ENCODE measurements at regions not wholly inside any gene's neighbourhood (a gene's known extent, or its start where the extent isn't known, plus 50 kb on each side); places are given as distances from the start of the nearest gene placed in this dataset.

DNA sequence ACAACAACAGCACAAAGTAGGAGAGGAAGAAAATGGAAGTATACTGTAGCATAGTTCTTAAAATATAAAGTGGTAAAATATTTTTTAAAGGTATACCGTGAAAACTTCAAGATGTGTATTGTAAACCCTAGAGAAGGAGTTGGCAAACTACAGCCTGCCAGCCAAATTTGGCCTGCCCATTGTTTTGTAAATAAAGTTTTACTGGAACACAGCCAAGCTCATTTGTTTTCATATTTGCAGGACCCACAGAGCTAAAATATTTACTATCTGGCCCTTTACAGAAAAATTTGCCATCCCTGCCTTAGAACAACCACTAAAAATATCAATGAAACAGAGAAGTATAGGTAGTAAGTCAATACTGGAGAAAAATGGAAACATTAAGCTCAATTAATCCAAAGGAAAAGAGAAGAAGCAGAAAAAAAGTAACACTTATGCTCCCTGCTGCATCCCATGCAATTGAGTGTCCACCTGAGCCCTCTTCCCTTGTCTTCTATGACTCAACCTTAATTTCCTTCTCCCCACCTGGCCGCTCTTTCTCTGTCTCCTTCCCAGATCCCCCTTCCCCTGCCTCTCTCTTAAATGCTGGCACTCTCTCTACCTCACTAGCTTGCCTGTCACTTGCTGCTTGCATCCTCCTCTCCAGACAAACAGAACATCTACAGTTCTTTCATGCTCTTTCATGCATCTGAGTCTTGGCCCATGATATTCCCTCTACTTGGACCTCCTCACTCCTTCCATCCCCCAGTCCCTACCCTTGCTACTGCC, 50.6 kb upstream of the FER start:
- dilution Hi-C loops (cut with MboI; ENCODE audit: extremely low pct_ligation_motif_present, low sequenced_read_pairs) (no loop called here), intact Hi-C loops (cut with micrococcal nuclease) (no loop called here)
- CTCF ChIA-PET, result interaction anchor here (0.5 to 1.3 kb wide), 4 partner anchors 11 to 911 kb away, joined by 3 to 6 read pairs (median 4); no protein-coding TSS in a partner anchor
- Histone ChIP-seq H3K4me1 (ENCODE audit: control insufficient read depth, extremely low read depth, insufficient read depth, low read length) (no peaks in the 10 kb centered on the region), H3K9ac (replicated peaks; ENCODE audit: extremely low read depth, insufficient read depth, low read length) (no peak overlapping the region), H2AFZ (ENCODE audit: low read depth, low read length) (no peak overlapping the region), H3K4me2 (ENCODE audit: insufficient read depth, low read length) (no peak overlapping the region), H3K4me3 (replicated peaks in 1 of 3; ENCODE audit: insufficient read depth in 1 of 3, low read depth in 1 of 3, low read length in 3 of 3) (no peak overlapping the region), H3K9me3 (replicated peaks; ENCODE audit: control insufficient read depth, insufficient read depth, low read length) (no peaks in the 10 kb centered on the region), H3K36me3 (ENCODE audit: control insufficient read depth in 2 of 2, extremely low read depth in 1 of 2, insufficient read depth in 2 of 2, low read length in 2 of 2) (no peaks in the 10 kb centered on the region), H3K9me1 (replicated peaks; ENCODE audit: control insufficient read depth, extremely low read depth, insufficient read depth, low read length) (no peaks in the 10 kb centered on the region), H3K79me2 (ENCODE audit: control insufficient read depth, insufficient read depth, low read length) (no peaks in the 10 kb centered on the region), H3K27me3 (ENCODE audit: control insufficient read depth in 2 of 2, insufficient read depth in 2 of 2, low read length in 2 of 2) (no peaks in the 10 kb centered on the region), H4K20me1 (replicated peaks; ENCODE audit: control insufficient read depth, extremely low read depth, insufficient read depth, low read length) (no peaks in the 10 kb centered on the region), H3K27ac (ENCODE audit: insufficient read depth, low read depth, low read length) (no peak overlapping the region)
- FAIRE-seq (no peak), DNase-seq (ENCODE audit: low read depth, low spot score) (no peak)
- TF ChIP-seq, protein P1, sequence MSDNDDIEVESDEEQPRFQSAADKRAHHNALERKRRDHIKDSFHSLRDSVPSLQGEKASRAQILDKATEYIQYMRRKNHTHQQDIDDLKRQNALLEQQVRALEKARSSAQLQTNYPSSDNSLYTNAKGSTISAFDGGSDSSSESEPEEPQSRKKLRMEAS (IDR thresholded peaks at IDR 0.05; ENCODE audit: insufficient read depth, insufficient read length), result no peak
- no peak for TF ChIP-seq JUN (IDR thresholded peaks at IDR 0.05; ENCODE audit: borderline replicate concordance, insufficient read depth, insufficient read length, low read depth)
- TF ChIP-seq, protein P2, sequence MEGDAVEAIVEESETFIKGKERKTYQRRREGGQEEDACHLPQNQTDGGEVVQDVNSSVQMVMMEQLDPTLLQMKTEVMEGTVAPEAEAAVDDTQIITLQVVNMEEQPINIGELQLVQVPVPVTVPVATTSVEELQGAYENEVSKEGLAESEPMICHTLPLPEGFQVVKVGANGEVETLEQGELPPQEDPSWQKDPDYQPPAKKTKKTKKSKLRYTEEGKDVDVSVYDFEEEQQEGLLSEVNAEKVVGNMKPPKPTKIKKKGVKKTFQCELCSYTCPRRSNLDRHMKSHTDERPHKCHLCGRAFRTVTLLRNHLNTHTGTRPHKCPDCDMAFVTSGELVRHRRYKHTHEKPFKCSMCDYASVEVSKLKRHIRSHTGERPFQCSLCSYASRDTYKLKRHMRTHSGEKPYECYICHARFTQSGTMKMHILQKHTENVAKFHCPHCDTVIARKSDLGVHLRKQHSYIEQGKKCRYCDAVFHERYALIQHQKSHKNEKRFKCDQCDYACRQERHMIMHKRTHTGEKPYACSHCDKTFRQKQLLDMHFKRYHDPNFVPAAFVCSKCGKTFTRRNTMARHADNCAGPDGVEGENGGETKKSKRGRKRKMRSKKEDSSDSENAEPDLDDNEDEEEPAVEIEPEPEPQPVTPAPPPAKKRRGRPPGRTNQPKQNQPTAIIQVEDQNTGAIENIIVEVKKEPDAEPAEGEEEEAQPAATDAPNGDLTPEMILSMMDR (IDR thresholded peaks at IDR 0.05; ENCODE audit: extremely low read depth in 1 of 2, insufficient read depth in 1 of 2, low read depth in 1 of 2, low read length in 2 of 2), result no peak
- TF ChIP-seq EZH2 (IDR thresholded peaks at IDR 0.05; ENCODE audit: borderline replicate concordance, low read depth, low read length, severe bottlenecking), result no peak
- TF ChIP-seq MYC (IDR thresholded peaks at IDR 0.05; ENCODE audit: low read depth, low read length), result no peak
- no peak for TF ChIP-seq POLR2A (IDR thresholded peaks at IDR 0.05; ENCODE audit: low read depth, low read length)
- no peak for TF ChIP-seq FOS (IDR thresholded peaks at IDR 0.05; ENCODE audit: borderline replicate concordance, insufficient read depth, low read length)
- no peak for TF ChIP-seq GATA2 (IDR thresholded peaks at IDR 0.05; ENCODE audit: insufficient read depth, insufficient read length, low read depth, low read length)
- no peak for TF ChIP-seq POLR2AphosphoS5 (IDR thresholded peaks at IDR 0.05; ENCODE audit: insufficient read depth, low read depth, low read length)
- BruUV-seq (replicated peaks), result no TSS peak
- POLR2A ChIA-PET, result no interaction called here

Data from endothelial cell of umbilical vein (primary cell).